Adrenal gland (tissue), 9 donors: ENCODE measurements at regions not wholly inside any gene's neighbourhood (a gene's known extent, or its start where the extent isn't known, plus 50 kb on each side); places are given as distances from the start of the nearest gene placed in this dataset.
"Not testable (repeated sequence)": the region's sequence is repeated elsewhere in the genome, so short reads cannot be mapped to it uniquely, and the experiment has no call there.

Experiments used
- DNase-seq, 7 donors: peaks; one replicate each; pipeline ENCODE4 v3.0.0-alpha.2; 2019 to 2020
- H3K27ac ChIP-seq, 5 donors: fragments of 200-600 bp; sonication (generic) in 4 of 5; 1 replicate in 3 of 5; 2 replicates in 2 of 5; pipeline versions ENCODE4 v1.5.1 to v1.8.0; 2016 to 2020; ENCODE audit warnings: mild to moderate bottlenecking in 1 of 5
- H3K27me3 ChIP-seq: fragments of 200-600 bp; 2 replicates; pipeline ENCODE4 v1.8.0; 2021
- H3K36me3 ChIP-seq, 2 donors: fragments of 200-600 bp; replicated peaks in 1 of 2; 1 replicate in 1 of 2; 2 replicates in 1 of 2; pipeline versions ENCODE4 v1.5.1 to v1.8.0; 2018 to 2022
- H3K4me1 ChIP-seq, 2 donors: fragments of 200-600 bp; replicated peaks in 1 of 2; 1 replicate in 1 of 2; 2 replicates in 1 of 2; pipeline versions ENCODE4 v1.5.1 to v1.8.0; 2018 to 2021
- H3K4me3 ChIP-seq, 4 donors: fragments of 200-600 bp; sonication (generic) in 3 of 4; one replicate each; pipeline ENCODE4 v1.5.1; 2016 to 2018
- H3K9me3 ChIP-seq, 3 donors: fragments of 200-600 bp; sonication (generic) in 1 of 3; replicated peaks in 1 of 3; 1 replicate in 2 of 3; 2 replicates in 1 of 3; pipeline versions ENCODE4 v1.5.1 to v1.8.0; 2016 to 2021
- CTCF ChIP-seq, 6 experiments: fragments of 450-650 bp in 4 of 6; fragments of 200-600 bp in 2 of 6; sonication (generic) in 1 of 6; IDR thresholded peaks; 1 replicate in 5 of 6; 2 replicates in 1 of 6; pipeline versions ENCODE4 v1.5.1 to v1.8.0; 2016 to 2021; ENCODE audit warnings: antibody characterized with exemption in 6 of 6, mild to moderate bottlenecking in 2 of 6, moderate library complexity in 1 of 6
- POLR2A ChIP-seq, 2 donors: fragments of 450-650 bp; IDR thresholded peaks; one replicate each; pipeline ENCODE4 v1.6.1; 2017; ENCODE audit warnings: antibody characterized with exemption in 2 of 2, mild to moderate bottlenecking in 2 of 2, moderate library complexity in 1 of 2
- WGBS, 4 donors: extraction: QIAGEN DNeasy Blood & Tissue Kit in 2 of 4; methylation state at CpG; one replicate each; pipeline versions ENCODE4 v1.1.5 to v1.1.7; 2013 to 2017; 5-methylcytosine and 5-hydroxymethylcytosine counted together
- intact Hi-C, 2 donors: fragments of 100-400 bp; cut with DNase I; formaldehyde crosslinking; loops; one replicate each; pipeline versions ENCODE4 v1.14.1 to v1.15.0; 2022 to 2023
- donor health status: healthy with polysubstance abuse.
- donor health status: Bipolar disorder and iron deficiency.
- donor health status: DM: yes; HTN: yes; CAD: no.
- donor health status: DM: no; HTN: no; CAD: no.
- donor health status: DM: no; HTN: no; CAD: no.

GRCh38 chr20:7171911-7172310 is 404.4 kb downstream of the BMP2 start:
- Histone ChIP-seq H3K27me3 (no peaks in the 10 kb centered on the region), H3K27ac (no peak overlapping the region), H3K9me3 (no peaks in the 10 kb centered on the region), H3K4me3 (no peak overlapping the region), H3K36me3 (no peaks in the 10 kb centered on the region), H3K4me1 (no peaks in the 10 kb centered on the region)
- intact Hi-C loops = no loop called here
- WGBS, 4 donors = 38 to 70% (median 47%) methylated on average over 1 of the region's 1 CpG
- no peak for TF ChIP-seq CTCF (IDR thresholded peaks at IDR 0.05)
- TF ChIP-seq POLR2A (IDR thresholded peaks at IDR 0.05) = no peak
- no peak for DNase-seq

- 56 to 97% (median 73%) methylated on average over 2 of the region's 2 CpGs for WGBS, 4 donors
- intact Hi-C loops = no loop called here
- TF ChIP-seq CTCF (IDR thresholded peaks at IDR 0.05) = no peak
- TF ChIP-seq POLR2A (IDR thresholded peaks at IDR 0.05) = no peak
- H3K27me3 ChIP-seq = no peaks in the 10 kb centered on the region
- no peak overlapping the region for H3K4me3 ChIP-seq
- H3K27ac ChIP-seq = no peak overlapping the region
- no peaks in the 10 kb centered on the region for H3K4me1 ChIP-seq
- DNase-seq = no peak
- H3K9me3 ChIP-seq = no peaks in the 10 kb centered on the region
- no peaks in the 10 kb centered on the region for H3K36me3 ChIP-seq
These were observed 407.1 kb downstream of the BMP2 start for GRCh38 chr20:7174554-7174953.

GRCh38 chr20:7175827-7176226 is 408.3 kb downstream of the BMP2 start:
- H3K27ac ChIP-seq, H3K9me3 ChIP-seq, H3K4me1 ChIP-seq, H3K4me3 ChIP-seq, DNase-seq, intact Hi-C loops, H3K36me3 ChIP-seq, H3K27me3 ChIP-seq: not testable (repeated sequence)
- WGBS, 4 donors = 69 to 90% (median 81%) methylated on average over 1 of the region's 1 CpG

- Histone ChIP-seq H3K36me3 (no peaks in the 10 kb centered on the region), H3K4me1 (no peaks in the 10 kb centered on the region), H3K27ac (no peak overlapping the region), H3K27me3 (no peaks in the 10 kb centered on the region), H3K4me3 (no peak overlapping the region), H3K9me3 (no peaks in the 10 kb centered on the region)
- intact Hi-C loops = no loop called here
- DNase-seq = no peak
- TF ChIP-seq CTCF (IDR thresholded peaks at IDR 0.05) = no peak
- TF ChIP-seq POLR2A (IDR thresholded peaks at IDR 0.05) = no peak
- 75 to 86% (median 80%) methylated on average over 2 of the region's 2 CpGs for WGBS, 4 donors
These were observed 410.5 kb downstream of the BMP2 start for GRCh38 chr20:7178004-7178403.

- Histone ChIP-seq H3K27ac (no peak overlapping the region), H3K36me3 (no peaks in the 10 kb centered on the region), H3K27me3 (no peaks in the 10 kb centered on the region), H3K9me3 (no peaks in the 10 kb centered on the region), H3K4me3 (no peak overlapping the region), H3K4me1 (no peaks in the 10 kb centered on the region)
- DNase-seq = no peak
- WGBS, 4 donors = 44 to 60% (median 55%) methylated on average over 4 of the region's 4 CpGs
- intact Hi-C loops = no loop called here
- TF ChIP-seq CTCF (IDR thresholded peaks at IDR 0.05) (no peak), POLR2A (IDR thresholded peaks at IDR 0.05) (no peak)
These were observed 413.0 kb downstream of the BMP2 start for GRCh38 chr20:7180256-7181045.
